Parathyroid adenoma (tissue), 2 donors: ENCODE measurements at regions not wholly inside any gene's neighbourhood (a gene's known extent, or its start where the extent isn't known, plus 50 kb on each side); places are given as distances from the start of the nearest gene placed in this dataset.

ENCODE experiments used
- H2AFZ ChIP-seq: fragments of 300-600 bp; sonication (generic); one replicate; pipeline ENCODE4 v1.7.0; 2017; ENCODE audit warnings: antibody characterized with exemption, mild to moderate bottlenecking
- H3K27ac ChIP-seq: fragments of 300-600 bp; sonication (generic); one replicate; pipeline ENCODE4 v1.7.0; 2017
- H3K27me3 ChIP-seq: fragments of 300-600 bp; sonication (generic); one replicate; pipeline ENCODE4 v1.7.0; 2017; ENCODE audit warnings: low read length; ENCODE audit not compliant: control insufficient read depth, insufficient read depth
- H3K36me3 ChIP-seq: fragments of 300-600 bp; sonication (generic); one replicate; pipeline ENCODE4 v1.7.0; 2017; ENCODE audit warnings: low read length; ENCODE audit not compliant: control insufficient read depth, insufficient read depth
- H3K4me1 ChIP-seq: fragments of 300-600 bp; sonication (generic); one replicate; pipeline ENCODE4 v1.7.0; 2017; ENCODE audit warnings: control low read depth
- H3K4me2 ChIP-seq: fragments of 300-600 bp; sonication (generic); one replicate; pipeline ENCODE4 v1.7.0; 2017; ENCODE audit warnings: low read length
- H3K4me3 ChIP-seq: fragments of 300-600 bp; sonication (generic); one replicate; pipeline ENCODE4 v1.7.0; 2017; ENCODE audit warnings: low read depth, low read length
- H3K79me2 ChIP-seq: fragments of 300-600 bp; sonication (generic); one replicate; pipeline ENCODE4 v1.7.0; 2017; ENCODE audit warnings: control low read depth
- H3K9ac ChIP-seq: fragments of 300-600 bp; sonication (generic); one replicate; pipeline ENCODE4 v1.7.0; 2017; ENCODE audit warnings: mild to moderate bottlenecking
- H3K9me3 ChIP-seq: fragments of 300-600 bp; sonication (generic); one replicate; pipeline ENCODE4 v1.7.0; 2017; ENCODE audit warnings: low read length; ENCODE audit not compliant: control insufficient read depth
- CTCF ChIP-seq: fragments of 300-600 bp; sonication (generic); IDR thresholded peaks from one replicate; pipeline ENCODE4 v1.7.0; 2017; ENCODE audit warnings: antibody characterized with exemption, mild to moderate bottlenecking
- donor health status: primary hyperparathyroidism.

DNA sequence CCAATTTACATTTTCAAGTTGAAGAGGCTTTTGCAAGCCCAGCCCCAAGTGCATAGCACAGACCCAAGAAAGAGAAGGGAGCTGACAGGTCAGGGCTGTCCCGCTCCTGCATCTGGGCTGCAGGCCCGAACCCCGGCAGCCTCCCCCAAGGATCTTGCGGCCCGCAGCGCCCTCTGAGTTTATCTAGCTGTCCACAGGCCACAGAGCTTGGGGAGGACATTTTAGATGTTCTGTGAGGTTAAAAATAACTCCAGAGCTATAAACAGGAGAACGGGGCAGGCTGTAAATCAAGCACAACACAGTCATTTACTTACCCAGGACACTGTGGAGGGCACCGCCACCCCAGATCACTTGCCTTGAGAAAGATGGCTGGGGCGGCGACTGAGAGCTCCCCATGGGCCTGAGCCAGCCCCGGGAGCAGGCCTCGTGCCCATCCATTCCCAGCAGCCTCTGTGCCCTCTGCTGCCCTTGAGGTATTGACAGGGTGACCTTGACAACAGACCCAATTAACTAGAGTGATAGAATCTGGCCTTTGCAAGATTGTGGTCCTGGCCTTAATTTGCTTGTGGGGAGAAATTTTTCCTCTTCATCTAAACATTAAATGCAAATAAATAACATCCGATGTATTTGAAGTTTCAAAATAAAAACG, 563.0 kb downstream of the TCERG1L start:
- Histone ChIP-seq H3K9ac (no peak overlapping the region), H3K27me3 (no peaks in the 10 kb centered on the region), H3K36me3 (no peaks in the 10 kb centered on the region), H3K4me3 (no peak overlapping the region), H3K4me1 (no peaks in the 10 kb centered on the region), H3K4me2 (no peak overlapping the region), H3K79me2 (no peaks in the 10 kb centered on the region), H2AFZ (no peak overlapping the region), H3K27ac (no peak overlapping the region), H3K9me3 (no peaks in the 10 kb centered on the region)
- no peak for TF ChIP-seq CTCF

DNA sequence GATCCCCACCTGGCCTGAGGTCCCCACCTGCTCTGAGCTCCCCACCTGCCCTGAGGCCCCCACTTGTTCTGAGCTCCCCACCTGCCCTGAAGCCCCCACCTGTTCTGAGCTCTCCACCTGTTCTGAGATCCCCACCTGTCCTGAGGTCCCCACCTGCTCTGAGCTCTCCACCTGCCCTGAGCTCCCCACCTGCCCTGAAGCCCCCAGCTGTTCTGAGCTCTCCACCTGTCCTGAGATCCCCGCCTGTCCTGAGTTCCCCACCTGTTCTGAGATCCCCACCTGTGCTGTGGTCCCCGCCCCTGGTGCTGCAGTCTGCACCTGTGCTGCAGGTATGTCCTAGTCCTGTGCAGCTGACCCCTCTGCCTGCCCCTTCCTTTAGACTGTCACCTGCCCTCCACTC, 561.6 kb downstream of the TCERG1L start:
- no peak for TF ChIP-seq CTCF
- H3K4me1 ChIP-seq, result no peaks in the 10 kb centered on the region
- no peaks in the 10 kb centered on the region for H3K9me3 ChIP-seq
- no peak overlapping the region for H3K4me2 ChIP-seq
- H3K4me3 ChIP-seq, result no peak overlapping the region
- H3K9ac ChIP-seq, result no peak overlapping the region
- no peaks in the 10 kb centered on the region for H3K36me3 ChIP-seq
- H2AFZ ChIP-seq, result no peak overlapping the region
- no peak overlapping the region for H3K27ac ChIP-seq
- no peaks in the 10 kb centered on the region for H3K27me3 ChIP-seq
- H3K79me2 ChIP-seq, result no peaks in the 10 kb centered on the region

DNA sequence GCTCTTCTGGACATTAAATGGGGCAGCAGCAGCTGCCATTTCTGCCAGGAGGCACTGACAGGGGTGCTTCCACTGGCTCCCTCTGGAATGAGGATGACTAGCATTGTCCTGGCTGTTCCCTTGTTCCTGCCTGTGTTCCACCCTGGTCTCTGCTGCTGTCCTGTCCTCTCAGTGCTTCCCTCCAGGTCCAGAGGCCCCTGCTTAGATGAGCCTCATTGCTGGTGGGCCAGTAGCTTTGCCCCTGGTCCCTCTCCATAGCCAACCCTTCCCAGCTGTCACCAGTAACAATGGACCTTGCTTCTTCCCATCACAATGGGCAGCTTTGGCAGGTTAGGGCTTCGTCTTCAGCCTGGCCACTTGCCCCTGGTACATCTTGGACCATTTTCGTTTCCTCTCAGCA, 561.1 kb downstream of the TCERG1L start:
- no peaks in the 10 kb centered on the region for H3K79me2 ChIP-seq
- H3K4me1 ChIP-seq, result no peaks in the 10 kb centered on the region
- H3K27ac ChIP-seq, result no peak overlapping the region
- H3K27me3 ChIP-seq, result no peaks in the 10 kb centered on the region
- H3K4me3 ChIP-seq, result no peak overlapping the region
- TF ChIP-seq CTCF, result no peak
- no peak overlapping the region for H3K9ac ChIP-seq
- no peak overlapping the region for H2AFZ ChIP-seq
- H3K36me3 ChIP-seq, result no peaks in the 10 kb centered on the region
- no peak overlapping the region for H3K4me2 ChIP-seq
- H3K9me3 ChIP-seq, result no peaks in the 10 kb centered on the region

DNA sequence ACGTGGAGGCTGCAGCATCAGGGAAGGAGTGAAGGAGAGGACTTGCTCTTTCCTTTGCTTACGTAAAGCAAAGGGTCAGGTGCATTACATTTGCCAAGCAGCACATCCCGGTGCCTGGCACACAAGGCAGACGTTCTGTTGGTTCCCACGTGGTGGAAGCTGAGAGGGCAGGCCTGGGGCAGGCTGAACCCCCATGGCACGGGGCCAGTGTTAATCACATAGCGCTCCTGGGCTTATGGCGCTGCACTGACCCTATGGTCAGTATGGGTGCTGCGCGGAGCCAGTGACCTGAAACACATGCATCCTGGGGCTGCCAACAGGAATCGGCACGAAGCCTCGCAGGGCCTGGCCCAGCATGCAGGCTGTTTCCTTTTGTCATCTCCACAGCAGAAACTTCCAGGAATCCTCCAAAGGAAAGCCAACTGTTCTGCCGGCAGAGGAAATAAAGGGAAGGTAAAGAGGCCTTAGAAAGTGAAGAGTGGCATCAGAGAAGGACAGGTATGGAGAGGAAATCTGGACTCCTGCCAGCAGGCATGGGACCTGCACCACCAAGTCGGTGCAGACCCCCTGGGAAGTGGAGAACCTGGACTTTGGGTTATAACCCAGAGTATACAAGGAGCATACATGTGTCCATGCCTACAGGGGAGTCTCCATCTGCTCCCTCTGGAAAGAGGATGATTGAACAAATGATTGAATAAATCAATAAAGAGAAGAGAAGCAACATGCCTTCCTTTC, 560.2 kb downstream of the TCERG1L start:
- no peak for TF ChIP-seq CTCF
- H3K9me3 ChIP-seq, result no peaks in the 10 kb centered on the region
- no peaks in the 10 kb centered on the region for H3K4me1 ChIP-seq
- H3K4me3 ChIP-seq, result no peak overlapping the region
- no peak overlapping the region for H3K9ac ChIP-seq
- no peak overlapping the region for H3K27ac ChIP-seq
- no peak overlapping the region for H3K4me2 ChIP-seq
- no peaks in the 10 kb centered on the region for H3K79me2 ChIP-seq
- H3K27me3 ChIP-seq, result no peaks in the 10 kb centered on the region
- H2AFZ ChIP-seq, result no peak overlapping the region
- H3K36me3 ChIP-seq, result no peaks in the 10 kb centered on the region

GRCh38 chr10:130751851-130752250, 559.7 kb downstream of the TCERG1L start:
- no peaks in the 10 kb centered on the region for H3K36me3 ChIP-seq
- H3K9me3 ChIP-seq, result no peaks in the 10 kb centered on the region
- H3K79me2 ChIP-seq, result no peaks in the 10 kb centered on the region
- H3K27ac ChIP-seq, result no peak overlapping the region
- H3K4me3 ChIP-seq, result no peak overlapping the region
- H3K4me2 ChIP-seq, result no peak overlapping the region
- no peaks in the 10 kb centered on the region for H3K27me3 ChIP-seq
- no peaks in the 10 kb centered on the region for H3K4me1 ChIP-seq
- no peak overlapping the region for H3K9ac ChIP-seq
- H2AFZ ChIP-seq, result no peak overlapping the region
- no peak for TF ChIP-seq CTCF
